ENCODE measurements at regions not wholly inside any gene's neighbourhood (a gene's known extent, or its start where the extent isn't known, plus 50 kb on each side); places are given as distances from the start of the nearest gene placed in this dataset.

DNA sequence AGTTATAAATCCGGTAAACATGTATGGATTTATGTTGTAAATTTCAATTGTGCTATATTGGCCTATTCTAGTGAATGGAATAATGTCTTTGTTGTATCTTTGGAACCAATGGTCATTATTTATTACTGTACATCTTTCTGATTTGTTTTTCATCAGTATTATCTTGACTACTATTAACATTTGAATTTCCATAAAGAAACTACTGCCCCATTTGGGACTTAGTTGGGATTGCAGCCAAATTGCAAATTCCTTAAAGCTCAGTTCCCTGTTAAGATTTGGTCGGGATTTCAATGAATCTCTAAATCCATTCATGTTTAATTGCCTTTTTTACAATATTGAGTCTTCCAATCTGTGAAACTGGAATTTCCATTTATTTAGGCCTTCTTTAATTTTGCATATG is 822.4 kb upstream of the CADM2 start:
- Mint-ChIP-seq H3K36me3 (no peaks in the 10 kb centered on the region), H3K9me3 (peaks cover 15% of the 10 kb centered on the region), H3K4me3 (no peak overlapping the region), H3K27ac (no peak overlapping the region), H3K27me3 (no peaks in the 10 kb centered on the region), H3K4me1 (ENCODE audit: low read depth) (no peaks in the 10 kb centered on the region)
- ChIA-PET POLR2A (no interaction called here), CTCF (no interaction called here)
- DNase-seq = no peak
- intact Hi-C loops (cut with micrococcal nuclease) = no loop called here

GRCh38 chr3:84140631-84141030 is 818.2 kb upstream of the CADM2 start:
- Mint-ChIP-seq H3K27ac (no peak overlapping the region), H3K9me3 (peaks cover 15% of the 10 kb centered on the region), H3K36me3 (no peaks in the 10 kb centered on the region), H3K4me3 (no peak overlapping the region), H3K27me3 (no peaks in the 10 kb centered on the region), H3K4me1 (ENCODE audit: low read depth) (no peaks in the 10 kb centered on the region)
- intact Hi-C loops (cut with micrococcal nuclease) = no loop called here
- CTCF ChIA-PET = no interaction called here
- POLR2A ChIA-PET = no interaction called here
- DNase-seq = no peak

- Mint-ChIP-seq H3K36me3 (no peaks in the 10 kb centered on the region), H3K9me3 (peaks cover 12% of the 10 kb centered on the region), H3K4me3 (no peak overlapping the region), H3K27me3 (no peaks in the 10 kb centered on the region), H3K4me1 (ENCODE audit: low read depth) (no peaks in the 10 kb centered on the region), H3K27ac (no peak overlapping the region)
- ChIA-PET POLR2A (no interaction called here), CTCF (no interaction called here)
- intact Hi-C loops (cut with micrococcal nuclease) = no loop called here
- no peak for DNase-seq
These were observed 817.2 kb upstream of the CADM2 start for GRCh38 chr3:84141571-84141970.

GRCh38 chr3:84165328-84165727 is 793.5 kb upstream of the CADM2 start:
- POLR2A ChIA-PET = no interaction called here
- intact Hi-C loops (cut with micrococcal nuclease) = no loop called here
- Mint-ChIP-seq H3K9me3 (peaks cover 16% of the 10 kb centered on the region), H3K27me3 (no peaks in the 10 kb centered on the region), H3K36me3 (no peaks in the 10 kb centered on the region), H3K4me3 (no peak overlapping the region), H3K27ac (no peak overlapping the region), H3K4me1 (ENCODE audit: low read depth) (no peaks in the 10 kb centered on the region)
- DNase-seq = no peak
- CTCF ChIA-PET = no interaction called here

GRCh38 chr3:84175449-84175848 is 783.3 kb upstream of the CADM2 start:
- CTCF ChIA-PET = no interaction called here
- H3K27ac Mint-ChIP-seq = no peak overlapping the region
- no peaks in the 10 kb centered on the region for H3K36me3 Mint-ChIP-seq
- no peaks in the 10 kb centered on the region for H3K4me1 Mint-ChIP-seq (ENCODE audit: low read depth)
- H3K9me3 Mint-ChIP-seq = peaks cover 22% of the 10 kb centered on the region
- POLR2A ChIA-PET = no interaction called here
- intact Hi-C loops (cut with micrococcal nuclease) = no loop called here
- no peak overlapping the region for H3K4me3 Mint-ChIP-seq
- H3K27me3 Mint-ChIP-seq = no peaks in the 10 kb centered on the region
- no peak for DNase-seq

DNA sequence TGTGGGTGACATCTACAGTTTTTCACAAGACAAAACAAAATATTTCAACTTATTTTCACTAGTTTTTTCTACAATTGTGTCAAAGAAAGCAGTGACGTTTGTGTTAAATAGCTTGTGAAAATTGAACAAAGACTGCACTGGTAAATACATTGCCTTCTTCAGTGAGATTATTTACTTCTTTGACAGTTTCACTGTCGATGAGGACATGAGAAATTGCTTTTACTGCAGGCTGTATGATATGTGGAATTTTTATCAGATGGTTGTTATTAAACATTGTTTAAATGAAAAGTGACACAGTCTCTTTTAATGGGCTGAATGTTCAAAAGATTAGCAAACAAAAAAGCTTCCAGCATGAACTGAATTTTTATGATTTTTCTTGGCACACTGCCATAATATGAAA is 773.9 kb upstream of the CADM2 start:
- no peaks in the 10 kb centered on the region for H3K4me1 Mint-ChIP-seq (ENCODE audit: low read depth)
- peaks cover 15% of the 10 kb centered on the region for H3K9me3 Mint-ChIP-seq
- ChIA-PET POLR2A (no interaction called here), CTCF (no interaction called here)
- no peak overlapping the region for H3K4me3 Mint-ChIP-seq
- no peak for DNase-seq
- no peaks in the 10 kb centered on the region for H3K27me3 Mint-ChIP-seq
- H3K27ac Mint-ChIP-seq = no peak overlapping the region
- intact Hi-C loops (cut with micrococcal nuclease) = no loop called here
- H3K36me3 Mint-ChIP-seq = no peaks in the 10 kb centered on the region

- H3K4me1 Mint-ChIP-seq (ENCODE audit: low read depth) = no peaks in the 10 kb centered on the region
- no peaks in the 10 kb centered on the region for H3K27me3 Mint-ChIP-seq
- no peak overlapping the region for H3K27ac Mint-ChIP-seq
- no peak for DNase-seq
- H3K4me3 Mint-ChIP-seq = no peak overlapping the region
- peaks cover 39% of the 10 kb centered on the region for H3K9me3 Mint-ChIP-seq
- ChIA-PET POLR2A (no interaction called here), CTCF (no interaction called here)
- no peaks in the 10 kb centered on the region for H3K36me3 Mint-ChIP-seq
- intact Hi-C loops (cut with micrococcal nuclease) = no loop called here
These were observed 764.8 kb upstream of the CADM2 start for GRCh38 chr3:84194029-84194428.

DNA sequence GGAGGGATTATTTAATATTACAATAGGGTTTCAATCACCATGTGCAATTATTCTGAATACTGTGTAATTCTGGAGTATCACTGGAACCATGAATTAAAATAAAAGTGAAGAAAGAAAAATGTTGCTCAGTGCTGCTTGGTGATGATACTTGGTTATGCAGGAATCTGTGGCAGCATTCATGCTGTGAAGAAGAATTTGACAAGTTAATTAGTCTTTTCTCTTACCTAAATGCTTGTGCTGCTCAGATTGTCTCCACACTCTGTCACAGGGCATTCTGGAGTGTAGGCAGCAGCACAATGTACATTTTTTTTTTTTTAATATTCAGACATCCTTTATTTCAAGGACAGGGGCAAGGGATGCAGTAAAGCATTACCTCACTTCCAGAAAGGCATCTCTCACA is 749.3 kb upstream of the CADM2 start:
- CTCF ChIA-PET = no interaction called here
- H3K36me3 Mint-ChIP-seq = no peaks in the 10 kb centered on the region
- H3K27me3 Mint-ChIP-seq = no peaks in the 10 kb centered on the region
- no peak for DNase-seq
- no peaks in the 10 kb centered on the region for H3K4me1 Mint-ChIP-seq (ENCODE audit: low read depth)
- peaks cover 13% of the 10 kb centered on the region for H3K9me3 Mint-ChIP-seq
- intact Hi-C loops (cut with micrococcal nuclease) = no loop called here
- no peak overlapping the region for H3K4me3 Mint-ChIP-seq
- H3K27ac Mint-ChIP-seq = no peak overlapping the region
- POLR2A ChIA-PET = no interaction called here

- H3K36me3 Mint-ChIP-seq = no peaks in the 10 kb centered on the region
- ChIA-PET CTCF (no interaction called here), POLR2A (no interaction called here)
- no peak overlapping the region for H3K27ac Mint-ChIP-seq
- no peaks in the 10 kb centered on the region for H3K4me1 Mint-ChIP-seq (ENCODE audit: low read depth)
- H3K4me3 Mint-ChIP-seq = no peak overlapping the region
- intact Hi-C loops (cut with micrococcal nuclease) = no loop called here
- peaks cover 50% of the 10 kb centered on the region for H3K9me3 Mint-ChIP-seq
- no peak for DNase-seq
- H3K27me3 Mint-ChIP-seq = no peaks in the 10 kb centered on the region
These were observed 735.3 kb upstream of the CADM2 start for GRCh38 chr3:84223512-84223911.

GRCh38 chr3:84224262-84224661 is 734.5 kb upstream of the CADM2 start:
- no peak overlapping the region for H3K4me3 Mint-ChIP-seq
- H3K9me3 Mint-ChIP-seq = peaks cover 50% of the 10 kb centered on the region
- no peak for DNase-seq
- ChIA-PET POLR2A (no interaction called here), CTCF (no interaction called here)
- intact Hi-C loops (cut with micrococcal nuclease) = no loop called here
- no peaks in the 10 kb centered on the region for H3K4me1 Mint-ChIP-seq (ENCODE audit: low read depth)
- H3K36me3 Mint-ChIP-seq = no peaks in the 10 kb centered on the region
- H3K27me3 Mint-ChIP-seq = no peaks in the 10 kb centered on the region
- H3K27ac Mint-ChIP-seq = no peak overlapping the region

DNA sequence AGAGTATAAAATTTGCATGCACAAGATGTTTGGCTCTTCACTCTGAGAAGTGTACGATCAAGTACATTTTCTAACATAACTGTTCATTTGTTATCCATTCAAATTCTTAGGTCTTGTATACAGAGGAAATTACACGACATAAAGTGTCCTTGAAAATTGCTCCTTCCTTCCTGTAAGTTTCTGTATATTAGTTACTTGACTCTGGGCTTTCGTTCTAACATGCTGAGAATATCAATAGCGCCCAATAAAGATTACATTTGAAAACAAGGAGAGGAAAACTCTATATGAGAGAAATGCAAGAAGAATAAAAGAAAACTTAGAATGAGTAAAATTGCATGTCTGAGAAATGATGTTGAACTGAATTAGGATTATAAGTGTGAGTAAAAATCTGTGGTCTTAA is 722.5 kb upstream of the CADM2 start:
- CTCF ChIA-PET = no interaction called here
- Mint-ChIP-seq H3K27ac (no peak overlapping the region), H3K4me3 (no peak overlapping the region), H3K36me3 (no peaks in the 10 kb centered on the region), H3K4me1 (ENCODE audit: low read depth) (no peaks in the 10 kb centered on the region), H3K27me3 (no peaks in the 10 kb centered on the region), H3K9me3 (peaks cover 26% of the 10 kb centered on the region)
- intact Hi-C loops (cut with micrococcal nuclease) = no loop called here
- no peak for DNase-seq
- POLR2A ChIA-PET = no interaction called here

- DNase-seq = no peak
- peaks cover 20% of the 10 kb centered on the region for H3K9me3 Mint-ChIP-seq
- intact Hi-C loops (cut with micrococcal nuclease) = no loop called here
- H3K4me1 Mint-ChIP-seq (ENCODE audit: low read depth) = no peaks in the 10 kb centered on the region
- CTCF ChIA-PET = no interaction called here
- no peaks in the 10 kb centered on the region for H3K36me3 Mint-ChIP-seq
- POLR2A ChIA-PET = no interaction called here
- H3K27me3 Mint-ChIP-seq = no peaks in the 10 kb centered on the region
- H3K27ac Mint-ChIP-seq = no peak overlapping the region
- no peak overlapping the region for H3K4me3 Mint-ChIP-seq
These were observed 713.0 kb upstream of the CADM2 start for GRCh38 chr3:84245789-84246188.

DNA sequence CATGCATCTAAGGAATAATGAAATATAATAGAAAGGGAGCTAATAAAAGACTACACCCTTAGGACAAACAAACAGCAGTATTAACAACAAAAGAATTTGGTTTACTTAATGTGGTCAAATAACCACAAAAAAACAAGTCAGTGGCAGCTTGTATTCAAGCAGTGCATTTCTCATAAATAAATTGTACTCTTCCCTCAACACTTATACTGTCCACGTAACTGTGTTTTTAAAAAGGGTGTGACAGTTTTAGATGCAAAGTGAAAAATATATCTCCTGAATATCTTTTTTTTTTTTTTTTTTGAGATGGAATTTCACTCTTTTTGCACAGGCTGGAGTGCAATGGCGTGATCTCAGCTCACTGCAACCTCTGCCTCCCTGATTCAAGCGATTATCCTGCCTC is 698.2 kb upstream of the CADM2 start:
- CTCF ChIA-PET = no interaction called here
- peaks cover 17% of the 10 kb centered on the region for H3K9me3 Mint-ChIP-seq
- POLR2A ChIA-PET = no interaction called here
- no peak overlapping the region for H3K4me3 Mint-ChIP-seq
- no peak for DNase-seq
- H3K27ac Mint-ChIP-seq = no peak overlapping the region
- no peaks in the 10 kb centered on the region for H3K27me3 Mint-ChIP-seq
- no peaks in the 10 kb centered on the region for H3K4me1 Mint-ChIP-seq (ENCODE audit: low read depth)
- intact Hi-C loops (cut with micrococcal nuclease) = no loop called here
- no peaks in the 10 kb centered on the region for H3K36me3 Mint-ChIP-seq

GRCh38 chr3:84265768-84266167 is 693.0 kb upstream of the CADM2 start:
- Mint-ChIP-seq H3K9me3 (peaks cover 32% of the 10 kb centered on the region), H3K36me3 (no peaks in the 10 kb centered on the region), H3K27ac (no peak overlapping the region), H3K4me3 (no peak overlapping the region), H3K27me3 (no peaks in the 10 kb centered on the region), H3K4me1 (ENCODE audit: low read depth) (no peaks in the 10 kb centered on the region)
- DNase-seq = no peak
- ChIA-PET CTCF (no interaction called here), POLR2A (no interaction called here)
- intact Hi-C loops (cut with micrococcal nuclease) = no loop called here
